Large intestine (tissue), 3 donors: ENCODE measurements at regions not wholly inside any gene's neighbourhood (a gene's known extent, or its start where the extent isn't known, plus 50 kb on each side); places are given as distances from the start of the nearest gene placed in this dataset.

Source experiments
- DNase-seq, 2 donors: peaks; one replicate each; pipeline versions ENCODE4 v3.0.0 to v3.0.0-alpha.2; 2013
- H3K27ac ChIP-seq: one replicate; pipeline ENCODE4 v1.5.1; 2013; ENCODE audit warnings: low read length
- H3K27me3 ChIP-seq: 2 replicates; pipeline ENCODE4 v1.6.1; 2013; ENCODE audit warnings: low read length; ENCODE audit not compliant: control insufficient read depth, insufficient read depth
- H3K36me3 ChIP-seq: 2 replicates; pipeline ENCODE4 v1.6.1; 2013; ENCODE audit warnings: low read length; ENCODE audit not compliant: control insufficient read depth, insufficient read depth
- H3K4me1 ChIP-seq: one replicate; pipeline ENCODE4 v1.6.1; 2013; ENCODE audit warnings: low read length; ENCODE audit not compliant: control insufficient read depth, insufficient read depth
- H3K4me3 ChIP-seq: one replicate; pipeline ENCODE4 v1.5.1; 2013; ENCODE audit warnings: low read length
- H3K9me3 ChIP-seq: one replicate; pipeline ENCODE4 v1.6.1; 2013; ENCODE audit warnings: mild to moderate bottlenecking, low read depth, low read length, moderate library complexity; ENCODE audit not compliant: control insufficient read depth
- WGBS: methylation state at CpG from one replicate; pipeline ENCODE4 v1.1.5; 2013; ENCODE audit warnings: low lambda C conversion rate; ENCODE audit not compliant: insufficient coverage; 5-methylcytosine and 5-hydroxymethylcytosine counted together

GRCh38 chr22:49181431-49181830, 646.2 kb downstream of the BRD1 start:
- no peak overlapping the region for H3K4me3 ChIP-seq
- no peaks in the 10 kb centered on the region for H3K36me3 ChIP-seq
- no peak overlapping the region for H3K27ac ChIP-seq
- no peaks in the 10 kb centered on the region for H3K9me3 ChIP-seq
- H3K27me3 ChIP-seq = no peaks in the 10 kb centered on the region
- no peaks in the 10 kb centered on the region for H3K4me1 ChIP-seq
- no CpG with 5 or more reads among the region's 13 CpGs for WGBS
- DNase-seq = no peak

GRCh38 chr22:49180683-49181024, 647.0 kb downstream of the BRD1 start:
- DNase-seq = no peak
- no peaks in the 10 kb centered on the region for H3K36me3 ChIP-seq
- no peak overlapping the region for H3K4me3 ChIP-seq
- H3K4me1 ChIP-seq = no peaks in the 10 kb centered on the region
- no peak overlapping the region for H3K27ac ChIP-seq
- no peaks in the 10 kb centered on the region for H3K27me3 ChIP-seq
- no peaks in the 10 kb centered on the region for H3K9me3 ChIP-seq
- WGBS = no CpG with 5 or more reads among the region's 7 CpGs

GRCh38 chr22:49179886-49180682, 647.6 kb downstream of the BRD1 start:
- no peaks in the 10 kb centered on the region for H3K27me3 ChIP-seq
- no peak overlapping the region for H3K4me3 ChIP-seq
- no peak for DNase-seq
- H3K36me3 ChIP-seq = no peaks in the 10 kb centered on the region
- H3K27ac ChIP-seq = no peak overlapping the region
- no peaks in the 10 kb centered on the region for H3K9me3 ChIP-seq
- no peaks in the 10 kb centered on the region for H3K4me1 ChIP-seq
- no CpG with 5 or more reads among the region's 19 CpGs for WGBS

GRCh38 chr22:49179175-49179574, 648.5 kb downstream of the BRD1 start:
- Histone ChIP-seq H3K4me1 (no peaks in the 10 kb centered on the region), H3K9me3 (no peaks in the 10 kb centered on the region), H3K4me3 (no peak overlapping the region), H3K36me3 (no peaks in the 10 kb centered on the region), H3K27me3 (no peaks in the 10 kb centered on the region), H3K27ac (no peak overlapping the region)
- WGBS = 60% methylated on average over 1 of the region's 18 CpGs
- DNase-seq = no peak

- no peak overlapping the region for H3K27ac ChIP-seq
- no peaks in the 10 kb centered on the region for H3K27me3 ChIP-seq
- no peaks in the 10 kb centered on the region for H3K9me3 ChIP-seq
- no CpG with 5 or more reads among the region's 26 CpGs for WGBS
- no peak for DNase-seq
- H3K4me3 ChIP-seq = no peak overlapping the region
- H3K4me1 ChIP-seq = no peaks in the 10 kb centered on the region
- H3K36me3 ChIP-seq = no peaks in the 10 kb centered on the region
Measured at GRCh38 chr22:49178246-49179005, 649.2 kb downstream of the BRD1 start.

- no peak for DNase-seq
- Histone ChIP-seq H3K4me1 (no peaks in the 10 kb centered on the region), H3K9me3 (no peaks in the 10 kb centered on the region), H3K27me3 (no peaks in the 10 kb centered on the region), H3K4me3 (no peak overlapping the region), H3K36me3 (no peaks in the 10 kb centered on the region), H3K27ac (no peak overlapping the region)
- WGBS = no CpG with 5 or more reads among the region's 12 CpGs
Measured at GRCh38 chr22:49177666-49178065, 650.0 kb downstream of the BRD1 start.

- no peaks in the 10 kb centered on the region for H3K9me3 ChIP-seq
- H3K27me3 ChIP-seq = no peaks in the 10 kb centered on the region
- no peak overlapping the region for H3K4me3 ChIP-seq
- no CpG with 5 or more reads among the region's 6 CpGs for WGBS
- no peaks in the 10 kb centered on the region for H3K36me3 ChIP-seq
- H3K27ac ChIP-seq = no peak overlapping the region
- no peaks in the 10 kb centered on the region for H3K4me1 ChIP-seq
- DNase-seq = no peak
Measured at GRCh38 chr22:49176956-49177355, 650.7 kb downstream of the BRD1 start.

- no peak overlapping the region for H3K4me3 ChIP-seq
- WGBS = no CpG with 5 or more reads among the region's 4 CpGs
- DNase-seq = no peak
- H3K27ac ChIP-seq = no peak overlapping the region
- no peaks in the 10 kb centered on the region for H3K4me1 ChIP-seq
- no peaks in the 10 kb centered on the region for H3K27me3 ChIP-seq
- H3K9me3 ChIP-seq = peaks cover 4% of the 10 kb centered on the region
- H3K36me3 ChIP-seq = no peaks in the 10 kb centered on the region
Measured at GRCh38 chr22:49170053-49170452, 657.6 kb downstream of the BRD1 start.

- no peaks in the 10 kb centered on the region for H3K27me3 ChIP-seq
- DNase-seq = no peak
- H3K4me1 ChIP-seq = no peaks in the 10 kb centered on the region
- H3K4me3 ChIP-seq = no peak overlapping the region
- no CpG with 5 or more reads among the region's 16 CpGs for WGBS
- no peaks in the 10 kb centered on the region for H3K36me3 ChIP-seq
- H3K27ac ChIP-seq = no peak overlapping the region
- H3K9me3 ChIP-seq = peaks cover 4% of the 10 kb centered on the region
Measured at GRCh38 chr22:49169074-49169744, 658.5 kb downstream of the BRD1 start.

GRCh38 chr22:49168219-49168813, 659.4 kb downstream of the BRD1 start:
- no peaks in the 10 kb centered on the region for H3K4me1 ChIP-seq
- no CpG with 5 or more reads among the region's 34 CpGs for WGBS
- H3K9me3 ChIP-seq = peaks cover 4% of the 10 kb centered on the region
- no peaks in the 10 kb centered on the region for H3K36me3 ChIP-seq
- H3K27me3 ChIP-seq = no peaks in the 10 kb centered on the region
- H3K4me3 ChIP-seq = no peak overlapping the region
- no peak for DNase-seq
- H3K27ac ChIP-seq = no peak overlapping the region
